K562 (cell line): ENCODE measurements at regions not wholly inside any gene's neighbourhood (a gene's known extent, or its start where the extent isn't known, plus 50 kb on each side); places are given as distances from the start of the nearest gene placed in this dataset.

Experiments used
- ATAC-seq: fragments of 200-7000 bp; cut with Tn5 transposase; 3 replicates; pipeline ENCODE4 v1.9.1; 2020; ENCODE audit warnings: moderate library complexity
- BruUV-seq: library from RNA; stranded (reverse); fragments of 400-500 nt; replicated peaks from 2 replicates; lab custom pipeline; 2021; lab: Mats Ljungman, UMichigan
- CTCF ChIA-PET: fragments of 300-600 bp; formaldehyde crosslinking; extraction: SDS; loops from one replicate; lab custom pipeline; 2021; ENCODE audit warnings: low intra/inter-chr PET ratio; lab: Yijun Ruan, JAX
- POLR2A ChIA-PET: fragments of 300-600, 350-650 bp; sonication (Branson Sonifier 250); formaldehyde crosslinking; extraction: SDS; loops from one replicate; lab custom pipeline; 2021; ENCODE audit warnings: antibody characterized with exemption, inconsistent platforms; lab: Yijun Ruan, JAX
- DNase-seq, 4 experiments: peaks; one replicate each; pipeline versions ENCODE4 v3.0.0 to v3.0.0-alpha.2; 2011 to 2018; ENCODE audit warnings: low spot score in 3 of 4, mixed read lengths in 3 of 4; ENCODE audit errors: extremely low read depth in 1 of 4
- FAIRE-seq: peaks from 2 replicates; lab custom pipeline; 2011; peaks lifted over from hg19 to GRCh38; lab: Jason Lieb, UNC
- H2AFZ ChIP-seq: 2 replicates; pipeline ENCODE4 v1.6.0; 2011; ENCODE audit warnings: low read depth, low read length, control low read depth, inconsistent platforms
- H3K27ac ChIP-seq: fragments of 200-600 bp; 3 replicates; pipeline ENCODE4 v1.8.0; 2011; ENCODE audit warnings: low read depth, mild to moderate bottlenecking, control low read depth, inconsistent platforms, low read length, moderate library complexity, mixed read lengths; ENCODE audit errors: extremely low read depth
- H3K27me3 ChIP-seq, 2 experiments: fragments of 300-600 bp in 1 of 2; 2 replicates in 1 of 2; 3 replicates in 1 of 2; pipeline versions ENCODE4 v1.6.0 to v1.8.0; 2011; ENCODE audit warnings: inconsistent platforms in 2 of 2, low read length in 2 of 2, mild to moderate bottlenecking in 1 of 2, mixed read lengths in 1 of 2, moderate library complexity in 1 of 2; ENCODE audit not compliant: control insufficient read depth in 2 of 2, insufficient read depth in 2 of 2
- H3K36me3 ChIP-seq: fragments of 300-600 bp; 3 replicates; pipeline ENCODE4 v1.8.0; 2011; ENCODE audit warnings: mild to moderate bottlenecking, low read length, inconsistent platforms; ENCODE audit not compliant: control insufficient read depth, insufficient read depth
- H3K4me1 ChIP-seq, 2 experiments: fragments of 200-600 bp in 1 of 2; replicated peaks in 1 of 2; 2 replicates in 1 of 2; 3 replicates in 1 of 2; pipeline versions ENCODE4 v1.5.1 to v1.8.0; 2011; ENCODE audit warnings: inconsistent platforms in 2 of 2, low read length in 2 of 2, mild to moderate bottlenecking in 1 of 2, mixed read lengths in 1 of 2, moderate library complexity in 1 of 2; ENCODE audit not compliant: control insufficient read depth in 2 of 2, insufficient read depth in 2 of 2
- H3K4me2 ChIP-seq: 2 replicates; pipeline ENCODE4 v1.6.1; 2011; ENCODE audit warnings: low read length, control low read depth, inconsistent platforms, mixed read lengths; ENCODE audit not compliant: insufficient read depth
- H3K4me3 ChIP-seq: fragments of 200-600 bp; sonication (generic), shearing (Covaris generic); 2 replicates; pipeline ENCODE4 v1.5.1; 2016; ENCODE audit warnings: control low read depth, inconsistent platforms
- H3K79me2 ChIP-seq: fragments of 200-600 bp; 3 replicates; pipeline ENCODE4 v1.8.0; 2011; ENCODE audit warnings: low read length, inconsistent platforms; ENCODE audit not compliant: control insufficient read depth, insufficient read depth
- H3K9ac ChIP-seq, 2 experiments: 2 replicates each; pipeline versions ENCODE4 v1.6.0 to v1.6.1; 2011; ENCODE audit warnings: low read depth in 2 of 2, low read length in 2 of 2, control low read depth in 1 of 2, inconsistent platforms in 1 of 2, mild to moderate bottlenecking in 1 of 2, mixed read lengths in 1 of 2; ENCODE audit not compliant: insufficient read depth in 1 of 2
- H3K9me1 ChIP-seq: one replicate; pipeline ENCODE4 v1.6.0; 2011; ENCODE audit warnings: inconsistent platforms, mild to moderate bottlenecking, low read length, moderate library complexity; ENCODE audit not compliant: control insufficient read depth, insufficient read depth
- H3K9me3 ChIP-seq: replicated peaks from 2 replicates; pipeline ENCODE4 v1.5.1; 2011; ENCODE audit warnings: low read depth, low read length, inconsistent platforms; ENCODE audit not compliant: control insufficient read depth, insufficient read depth
- H4K20me1 ChIP-seq: replicated peaks from 2 replicates; pipeline ENCODE4 v1.6.1; 2011; ENCODE audit warnings: low read length, inconsistent platforms, mixed read lengths; ENCODE audit not compliant: control insufficient read depth, insufficient read depth
- ADNP ChIP-seq: fragments of 200-800 bp; sonication (Bioruptor generic); IDR thresholded peaks from 2 replicates; pipeline ENCODE4 v1.6.1; 2016; ENCODE audit warnings: missing genetic modification characterization, missing compliant biosample characterization
- NBN ChIP-seq: fragments of 450-650 bp; IDR thresholded peaks from 2 replicates; pipeline ENCODE4 v1.6.1; 2016; ENCODE audit warnings: low read depth, mild to moderate bottlenecking
- NR2F6 ChIP-seq: fragments of 450-650 bp; formaldehyde crosslinking; IDR thresholded peaks from 2 replicates; pipeline ENCODE4 v1.4.0; 2020; ENCODE audit warnings: mild to moderate bottlenecking
- PML ChIP-seq: IDR thresholded peaks from 2 replicates; pipeline ENCODE4 v1.6.1; 2012; ENCODE audit warnings: low read length, inconsistent platforms
- POU5F1 ChIP-seq: fragments of 150-350 bp; IDR thresholded peaks from 2 replicates; pipeline ENCODE4 v1.6.1; 2014; ENCODE audit warnings: borderline replicate concordance, low read length, low read depth, mild to moderate bottlenecking; ENCODE audit not compliant: partially characterized antibody
- TAF1 ChIP-seq: IDR thresholded peaks from 2 replicates; pipeline ENCODE4 v1.6.1; 2011; ENCODE audit warnings: mild to moderate bottlenecking, low read length, moderate library complexity; ENCODE audit not compliant: insufficient read depth, control insufficient read depth, severe bottlenecking; ENCODE audit errors: extremely low read depth
- ZKSCAN3 ChIP-seq: fragments of 250-450 bp; sonication (Bioruptor Pico); IDR thresholded peaks from 2 replicates; pipeline ENCODE4 v1.4.0; 2020
- ZNF175 ChIP-seq: fragments of 200-800 bp; sonication (Bioruptor generic); IDR thresholded peaks from 2 replicates; pipeline ENCODE4 v1.6.1; 2016; ENCODE audit warnings: low read depth, mild to moderate bottlenecking, missing genetic modification characterization, missing compliant biosample characterization
- WGBS: fragments of 100-300 bp; shearing (Covaris generic); methylation state at CpG from one replicate; pipeline ENCODE4 v1.1.6; 2016; ENCODE audit warnings: low coverage, mixed read lengths; ENCODE audit not compliant: insufficient coverage; ENCODE audit errors: missing lambda C conversion rate; 5-methylcytosine and 5-hydroxymethylcytosine counted together
- in situ Hi-C: fragments of 300-500 bp; cut with MboI; formaldehyde crosslinking; loops from 4 replicates; pipeline ENCODE4 v1.15.0; 2018; ENCODE audit warnings: inconsistent platforms, mixed read lengths
- intact Hi-C: fragments of 100-400 bp; cut with micrococcal nuclease; formaldehyde crosslinking; loops from 2 replicates; pipeline ENCODE4 v1.14.2; 2022
- TF ChIP-seq, protein P1 (sequence below): sonication (generic); formaldehyde crosslinking; IDR thresholded peaks from 2 replicates; pipeline ENCODE4 v1.4.0; 2020; ENCODE audit warnings: mild to moderate bottlenecking, missing genetic modification reagents
- TF ChIP-seq, protein P2 (sequence below): sonication (generic); formaldehyde crosslinking; IDR thresholded peaks from 2 replicates; pipeline ENCODE4 v1.8.1; 2022; ENCODE audit warnings: missing genetic modification reagents
- TF ChIP-seq, protein P3 (sequence below), 2 experiments: fragments of 450-650 bp; IDR thresholded peaks; 2 replicates each; pipeline ENCODE4 v1.6.1; 2016
- TF ChIP-seq, protein P4 (sequence below): fragments of 250-450 bp; sonication (Bioruptor Pico); IDR thresholded peaks from 2 replicates; pipeline ENCODE4 v1.4.0; 2020; ENCODE audit warnings: borderline replicate concordance
- TF ChIP-seq, protein P5 (sequence below), 2 experiments: fragments of 250-450 bp in 1 of 2; fragments of 450-650 bp in 1 of 2; sonication (Bioruptor Pico) in 1 of 2; IDR thresholded peaks; 2 replicates each; pipeline versions ENCODE4 v1.6.1 to v1.8.0; 2016 to 2021; ENCODE audit warnings: mild to moderate bottlenecking in 2 of 2, moderate library complexity in 2 of 2, missing compliant biosample characterization in 1 of 2, missing genetic modification characterization in 1 of 2

DNA sequence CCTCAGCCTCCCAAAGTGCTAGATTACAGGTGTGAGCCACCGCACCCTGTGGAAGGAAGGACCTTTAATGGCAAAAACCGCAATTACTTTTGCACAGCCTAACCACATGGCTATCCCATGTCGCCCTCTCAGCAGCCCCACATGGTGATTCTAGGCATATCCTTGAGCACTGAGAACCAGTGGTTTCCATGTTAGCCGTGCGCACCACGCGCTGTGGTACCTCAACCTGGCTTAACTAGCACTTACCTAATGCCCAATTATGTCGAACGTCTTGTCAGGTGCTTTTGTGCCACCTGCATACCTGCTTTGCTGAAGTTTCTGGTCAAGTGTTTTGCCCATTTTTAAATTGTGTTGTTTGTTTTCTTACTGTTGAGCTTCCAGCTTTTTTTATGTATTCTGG, 697.9 kb downstream of the BRD1 start:
- no peak overlapping the region for H3K27ac ChIP-seq
- DNase-seq (no peak), FAIRE-seq (no peak), ATAC-seq (no peak)
- 1% methylated on average over 9 of the region's 9 CpGs for WGBS
- H3K27me3 ChIP-seq: peaks cover 0 to 6% of the 10 kb centered on the region in 2 experiments; a peak in 1 of 5 replicates
- BruUV-seq: no TSS peak
- no peak overlapping the region for H3K4me3 ChIP-seq
- in situ Hi-C loops (no loop called here), intact Hi-C loops (no loop called here)
- H4K20me1 ChIP-seq: no peaks in the 10 kb centered on the region
- H3K4me2 ChIP-seq: no peak overlapping the region
- H3K36me3 ChIP-seq: no peaks in the 10 kb centered on the region
- H3K79me2 ChIP-seq: no peaks in the 10 kb centered on the region
- H3K4me1 ChIP-seq: no peaks in the 10 kb centered on the region
- no peak overlapping the region for H2AFZ ChIP-seq
- CTCF ChIA-PET: no interaction called here
- POLR2A ChIA-PET: no interaction called here
- no peak overlapping the region for H3K9ac ChIP-seq
- no peaks in the 10 kb centered on the region for H3K9me3 ChIP-seq
- no peaks in the 10 kb centered on the region for H3K9me1 ChIP-seq
- TF ChIP-seq NR2F6 (CRISPR knock-in tag) (no peak), ADNP (tag) (no peak), ZNF175 (CRISPR knock-in tag) (no peak), NBN (no peak), PML (no peak), POU5F1 (no peak), TAF1 (no peak), ZKSCAN3 (no peak)
- TF ChIP-seq, protein P1, sequence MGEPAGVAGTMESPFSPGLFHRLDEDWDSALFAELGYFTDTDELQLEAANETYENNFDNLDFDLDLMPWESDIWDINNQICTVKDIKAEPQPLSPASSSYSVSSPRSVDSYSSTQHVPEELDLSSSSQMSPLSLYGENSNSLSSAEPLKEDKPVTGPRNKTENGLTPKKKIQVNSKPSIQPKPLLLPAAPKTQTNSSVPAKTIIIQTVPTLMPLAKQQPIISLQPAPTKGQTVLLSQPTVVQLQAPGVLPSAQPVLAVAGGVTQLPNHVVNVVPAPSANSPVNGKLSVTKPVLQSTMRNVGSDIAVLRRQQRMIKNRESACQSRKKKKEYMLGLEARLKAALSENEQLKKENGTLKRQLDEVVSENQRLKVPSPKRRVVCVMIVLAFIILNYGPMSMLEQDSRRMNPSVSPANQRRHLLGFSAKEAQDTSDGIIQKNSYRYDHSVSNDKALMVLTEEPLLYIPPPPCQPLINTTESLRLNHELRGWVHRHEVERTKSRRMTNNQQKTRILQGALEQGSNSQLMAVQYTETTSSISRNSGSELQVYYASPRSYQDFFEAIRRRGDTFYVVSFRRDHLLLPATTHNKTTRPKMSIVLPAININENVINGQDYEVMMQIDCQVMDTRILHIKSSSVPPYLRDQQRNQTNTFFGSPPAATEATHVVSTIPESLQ (CRISPR knock-in tag): no peak
- TF ChIP-seq, protein P2, sequence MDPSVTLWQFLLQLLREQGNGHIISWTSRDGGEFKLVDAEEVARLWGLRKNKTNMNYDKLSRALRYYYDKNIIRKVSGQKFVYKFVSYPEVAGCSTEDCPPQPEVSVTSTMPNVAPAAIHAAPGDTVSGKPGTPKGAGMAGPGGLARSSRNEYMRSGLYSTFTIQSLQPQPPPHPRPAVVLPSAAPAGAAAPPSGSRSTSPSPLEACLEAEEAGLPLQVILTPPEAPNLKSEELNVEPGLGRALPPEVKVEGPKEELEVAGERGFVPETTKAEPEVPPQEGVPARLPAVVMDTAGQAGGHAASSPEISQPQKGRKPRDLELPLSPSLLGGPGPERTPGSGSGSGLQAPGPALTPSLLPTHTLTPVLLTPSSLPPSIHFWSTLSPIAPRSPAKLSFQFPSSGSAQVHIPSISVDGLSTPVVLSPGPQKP (CRISPR knock-in tag): no peak
- TF ChIP-seq, protein P3, sequence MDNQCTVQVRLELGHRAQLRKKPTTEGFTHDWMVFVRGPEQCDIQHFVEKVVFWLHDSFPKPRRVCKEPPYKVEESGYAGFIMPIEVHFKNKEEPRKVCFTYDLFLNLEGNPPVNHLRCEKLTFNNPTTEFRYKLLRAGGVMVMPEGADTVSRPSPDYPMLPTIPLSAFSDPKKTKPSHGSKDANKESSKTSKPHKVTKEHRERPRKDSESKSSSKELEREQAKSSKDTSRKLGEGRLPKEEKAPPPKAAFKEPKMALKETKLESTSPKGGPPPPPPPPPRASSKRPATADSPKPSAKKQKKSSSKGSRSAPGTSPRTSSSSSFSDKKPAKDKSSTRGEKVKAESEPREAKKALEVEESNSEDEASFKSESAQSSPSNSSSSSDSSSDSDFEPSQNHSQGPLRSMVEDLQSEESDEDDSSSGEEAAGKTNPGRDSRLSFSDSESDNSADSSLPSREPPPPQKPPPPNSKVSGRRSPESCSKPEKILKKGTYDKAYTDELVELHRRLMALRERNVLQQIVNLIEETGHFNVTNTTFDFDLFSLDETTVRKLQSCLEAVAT (IDR thresholded peaks at IDR 0.05): no peak
- TF ChIP-seq, protein P4, sequence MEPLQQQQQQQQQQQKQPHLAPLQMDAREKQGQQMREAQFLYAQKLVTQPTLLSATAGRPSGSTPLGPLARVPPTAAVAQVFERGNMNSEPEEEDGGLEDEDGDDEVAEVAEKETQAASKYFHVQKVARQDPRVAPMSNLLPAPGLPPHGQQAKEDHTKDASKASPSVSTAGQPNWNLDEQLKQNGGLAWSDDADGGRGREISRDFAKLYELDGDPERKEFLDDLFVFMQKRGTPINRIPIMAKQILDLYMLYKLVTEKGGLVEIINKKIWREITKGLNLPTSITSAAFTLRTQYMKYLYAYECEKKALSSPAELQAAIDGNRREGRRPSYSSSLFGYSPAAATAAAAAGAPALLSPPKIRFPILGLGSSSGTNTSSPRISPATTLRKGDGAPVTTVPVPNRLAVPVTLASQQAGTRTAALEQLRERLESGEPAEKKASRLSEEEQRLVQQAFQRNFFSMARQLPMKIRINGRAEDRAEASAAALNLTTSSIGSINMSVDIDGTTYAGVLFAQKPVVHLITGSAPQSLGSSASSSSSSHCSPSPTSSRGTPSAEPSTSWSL (CRISPR knock-in tag): no peak
- TF ChIP-seq, protein P5, sequence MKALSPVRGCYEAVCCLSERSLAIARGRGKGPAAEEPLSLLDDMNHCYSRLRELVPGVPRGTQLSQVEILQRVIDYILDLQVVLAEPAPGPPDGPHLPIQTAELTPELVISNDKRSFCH (CRISPR knock-in tag; IDR thresholded peaks at IDR 0.05): no peak
- TF ChIP-seq, protein P5 (tag; IDR thresholded peaks at IDR 0.05): no peak
